ENCODE measurements at regions not wholly inside any gene's neighbourhood (a gene's known extent, or its start where the extent isn't known, plus 50 kb on each side); places are given as distances from the start of the nearest gene placed in this dataset.

- TF ChIP-seq ZNF407 (CRISPR knock-in tag; IDR thresholded peaks at IDR 0.05; ENCODE audit: not compliant biosample characterization) (no peak), ZNF678 (CRISPR knock-in tag; IDR thresholded peaks at IDR 0.05) (no peak)
These were observed 55.2 kb upstream of the GYPC start (continued) for GRCh38 chr2:126600742-126601141.

GRCh38 chr2:126602334-126602733 lies 53.6 kb upstream of the GYPC start:
- Histone ChIP-seq H3K27me3 (ENCODE audit: control insufficient read depth in 1 of 2, insufficient read depth in 2 of 2, low read length in 2 of 2) (no peaks in the 10 kb centered on the region), H3K9ac (ENCODE audit: insufficient read depth, low read depth, low read length) (no peak overlapping the region), H3K4me2 (ENCODE audit: low read depth, low read length) (no peak overlapping the region), H3K27ac (ENCODE audit: extremely low read length, insufficient read depth, low read length) (no peak overlapping the region), H4K20me1 (ENCODE audit: insufficient read depth, low read length) (no peaks in the 10 kb centered on the region), H3K4me1 (ENCODE audit: insufficient read depth, low read length) (no peaks in the 10 kb centered on the region), H2AFZ (ENCODE audit: low read length) (no peak overlapping the region), H3K36me3 (replicated peaks in 1 of 2; ENCODE audit: control insufficient read depth in 1 of 2, insufficient read depth in 2 of 2, low read length in 2 of 2) (no peaks in the 10 kb centered on the region), H3K4me3 (replicated peaks in 1 of 3; ENCODE audit: insufficient read depth in 1 of 3, low read depth in 2 of 3, low read length in 3 of 3) (no peak overlapping the region), H3K79me2 (ENCODE audit: insufficient read depth, low read length) (no peaks in the 10 kb centered on the region), H3K9me3 (ENCODE audit: low read length) (peaks cover 17% of the 10 kb centered on the region; the same call in 1 of the 2 replicates)
- no peak for DNase-seq (ENCODE audit: low spot score)
- CTCF ChIA-PET (ENCODE audit: low intra/inter-chr PET ratio, low total read pairs): no interaction called here
- in situ Hi-C loops (cut with HindIII; ENCODE audit: extremely low pct_ligation_motif_present, low pct_unique_long_range_greater_than_20kb) (no loop called here), intact Hi-C loops (cut with micrococcal nuclease; ENCODE audit: unreplicated experiment) (no loop called here)
- POLR2A ChIA-PET: no interaction called here
- FAIRE-seq: no peak
- 0% methylated on average over 2 of the region's 2 CpGs for WGBS (ENCODE audit: low lambda C conversion rate)
- no TSS peak for BruUV-seq (replicated peaks)
- no peak for ATAC-seq
- TF ChIP-seq, protein P1, sequence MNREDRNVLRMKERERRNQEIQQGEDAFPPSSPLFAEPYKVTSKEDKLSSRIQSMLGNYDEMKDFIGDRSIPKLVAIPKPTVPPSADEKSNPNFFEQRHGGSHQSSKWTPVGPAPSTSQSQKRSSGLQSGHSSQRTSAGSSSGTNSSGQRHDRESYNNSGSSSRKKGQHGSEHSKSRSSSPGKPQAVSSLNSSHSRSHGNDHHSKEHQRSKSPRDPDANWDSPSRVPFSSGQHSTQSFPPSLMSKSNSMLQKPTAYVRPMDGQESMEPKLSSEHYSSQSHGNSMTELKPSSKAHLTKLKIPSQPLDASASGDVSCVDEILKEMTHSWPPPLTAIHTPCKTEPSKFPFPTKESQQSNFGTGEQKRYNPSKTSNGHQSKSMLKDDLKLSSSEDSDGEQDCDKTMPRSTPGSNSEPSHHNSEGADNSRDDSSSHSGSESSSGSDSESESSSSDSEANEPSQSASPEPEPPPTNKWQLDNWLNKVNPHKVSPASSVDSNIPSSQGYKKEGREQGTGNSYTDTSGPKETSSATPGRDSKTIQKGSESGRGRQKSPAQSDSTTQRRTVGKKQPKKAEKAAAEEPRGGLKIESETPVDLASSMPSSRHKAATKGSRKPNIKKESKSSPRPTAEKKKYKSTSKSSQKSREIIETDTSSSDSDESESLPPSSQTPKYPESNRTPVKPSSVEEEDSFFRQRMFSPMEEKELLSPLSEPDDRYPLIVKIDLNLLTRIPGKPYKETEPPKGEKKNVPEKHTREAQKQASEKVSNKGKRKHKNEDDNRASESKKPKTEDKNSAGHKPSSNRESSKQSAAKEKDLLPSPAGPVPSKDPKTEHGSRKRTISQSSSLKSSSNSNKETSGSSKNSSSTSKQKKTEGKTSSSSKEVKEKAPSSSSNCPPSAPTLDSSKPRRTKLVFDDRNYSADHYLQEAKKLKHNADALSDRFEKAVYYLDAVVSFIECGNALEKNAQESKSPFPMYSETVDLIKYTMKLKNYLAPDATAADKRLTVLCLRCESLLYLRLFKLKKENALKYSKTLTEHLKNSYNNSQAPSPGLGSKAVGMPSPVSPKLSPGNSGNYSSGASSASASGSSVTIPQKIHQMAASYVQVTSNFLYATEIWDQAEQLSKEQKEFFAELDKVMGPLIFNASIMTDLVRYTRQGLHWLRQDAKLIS (CRISPR knock-in tag; IDR thresholded peaks at IDR 0.05): no peak
- TF ChIP-seq ZNF121 (CRISPR knock-in tag; IDR thresholded peaks at IDR 0.05) (no peak), AKAP8 (CRISPR knock-in tag; IDR thresholded peaks at IDR 0.05) (no peak), GATAD1 (CRISPR knock-in tag; IDR thresholded peaks at IDR 0.05) (no peak), ZNF557 (CRISPR knock-in tag; IDR thresholded peaks at IDR 0.05) (no peak), ZNF777 (CRISPR knock-in tag; IDR thresholded peaks at IDR 0.05) (no peak), HMG20A (CRISPR knock-in tag; IDR thresholded peaks at IDR 0.05; ENCODE audit: borderline replicate concordance) (no peak), GZF1 (CRISPR knock-in tag; IDR thresholded peaks at IDR 0.05) (no peak), ZSCAN31 (CRISPR knock-in tag; IDR thresholded peaks at IDR 0.05; ENCODE audit: low read depth) (no peak), ZNF446 (CRISPR knock-in tag; IDR thresholded peaks at IDR 0.05) (no peak), NFIC (IDR thresholded peaks at IDR 0.05; ENCODE audit: low read length) (no peak), NRL (CRISPR knock-in tag; IDR thresholded peaks at IDR 0.05; ENCODE audit: borderline replicate concordance) (no peak)

Measured in HepG2 (cell line).